ENCODE measurements at regions not wholly inside any gene's neighbourhood (a gene's known extent, or its start where the extent isn't known, plus 50 kb on each side); places are given as distances from the start of the nearest gene placed in this dataset.

DNA sequence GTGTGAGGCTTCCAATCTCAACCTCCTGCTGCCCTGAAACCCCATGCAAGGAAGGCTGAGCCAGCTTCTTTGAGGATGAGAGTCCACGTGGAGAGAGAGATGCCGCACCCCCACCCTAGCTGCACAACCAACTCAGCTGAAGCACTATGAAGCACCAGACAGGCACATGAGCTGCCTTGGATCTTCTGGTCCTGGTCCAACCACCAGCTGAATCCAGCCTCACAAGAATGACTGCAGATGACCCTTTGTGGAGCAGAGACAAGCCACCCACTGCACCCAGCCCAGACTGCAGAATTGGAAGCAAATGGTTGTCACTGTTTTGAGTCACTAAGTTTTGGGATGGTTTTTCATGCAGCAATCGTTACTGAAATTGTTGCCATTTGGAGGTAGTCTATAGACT, 149.6 kb upstream of the SYT13 start:
- TF ChIP-seq EGR1 (IDR thresholded peaks at IDR 0.05) (no peak), YY1 (IDR thresholded peaks at IDR 0.05; ENCODE audit: low read depth) (no peak), TAF1 (IDR thresholded peaks at IDR 0.05; ENCODE audit: low read depth) (no peak), CREB1 (IDR thresholded peaks at IDR 0.05; ENCODE audit: low read depth) (no peak)
- TF ChIP-seq, protein P1, sequence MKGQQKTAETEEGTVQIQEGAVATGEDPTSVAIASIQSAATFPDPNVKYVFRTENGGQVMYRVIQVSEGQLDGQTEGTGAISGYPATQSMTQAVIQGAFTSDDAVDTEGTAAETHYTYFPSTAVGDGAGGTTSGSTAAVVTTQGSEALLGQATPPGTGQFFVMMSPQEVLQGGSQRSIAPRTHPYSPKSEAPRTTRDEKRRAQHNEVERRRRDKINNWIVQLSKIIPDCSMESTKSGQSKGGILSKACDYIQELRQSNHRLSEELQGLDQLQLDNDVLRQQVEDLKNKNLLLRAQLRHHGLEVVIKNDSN (IDR thresholded peaks at IDR 0.05), result no peak

DNA sequence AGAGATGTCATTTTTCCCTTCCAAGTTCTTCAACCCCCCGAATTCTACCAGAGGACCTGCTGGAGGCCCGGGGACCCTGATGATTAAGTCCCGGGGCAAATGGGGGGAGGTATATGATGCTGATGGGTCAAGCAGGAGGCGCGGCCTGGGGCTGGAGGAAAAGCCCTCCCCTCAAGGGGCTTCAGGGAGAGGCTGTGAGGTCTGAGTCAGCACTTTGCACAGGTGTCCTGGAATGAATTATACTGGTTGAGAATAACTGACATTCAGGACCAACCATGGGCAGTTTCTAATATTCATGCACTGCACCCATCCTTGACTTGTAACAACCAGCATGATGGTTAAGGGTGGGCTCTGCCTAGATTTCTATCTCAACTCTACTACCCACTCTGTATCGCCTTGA, 146.8 kb upstream of the SYT13 start:
- TF ChIP-seq RAD21 (IDR thresholded peaks at IDR 0.05; ENCODE audit: low read depth), result no peak
- TF ChIP-seq CREB1 (IDR thresholded peaks at IDR 0.05; ENCODE audit: low read depth), result no peak
- TF ChIP-seq CEBPB (IDR thresholded peaks at IDR 0.05), result no peak
- TF ChIP-seq MAX (IDR thresholded peaks at IDR 0.05), result no peak
- TF ChIP-seq NFIC (IDR thresholded peaks at IDR 0.05), result no peak

DNA sequence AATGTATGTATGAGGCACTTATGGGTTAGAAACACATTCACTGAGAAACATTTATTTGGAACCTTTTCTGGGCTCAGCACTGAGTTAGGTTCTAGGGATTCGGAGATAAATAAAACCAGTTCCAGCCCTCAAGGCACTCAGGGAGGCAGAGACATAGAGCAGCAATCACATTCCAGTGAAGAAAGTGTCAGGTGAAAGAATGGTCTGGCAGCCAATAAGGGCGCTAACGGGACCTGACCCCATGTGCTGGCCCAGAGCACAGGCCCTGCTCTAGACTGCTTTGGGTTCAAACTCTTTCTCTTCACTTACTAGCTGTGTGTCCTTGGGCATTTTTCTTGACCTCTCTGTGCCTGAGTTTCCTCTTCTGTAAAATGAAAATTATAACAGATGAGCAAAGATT, 146.0 kb upstream of the SYT13 start:
- TF ChIP-seq CREB1 (IDR thresholded peaks at IDR 0.05; ENCODE audit: low read depth) (no peak), EP300 (IDR thresholded peaks at IDR 0.05; ENCODE audit: borderline replicate concordance) (no peak), FOXM1 (IDR thresholded peaks at IDR 0.05; ENCODE audit: borderline replicate concordance, low read depth) (no peak), REST (IDR thresholded peaks at IDR 0.05; ENCODE audit: low read depth) (no peak), CEBPB (IDR thresholded peaks at IDR 0.05) (no peak), YY1 (IDR thresholded peaks at IDR 0.05; ENCODE audit: low read depth) (no peak), ZBTB7A (IDR thresholded peaks at IDR 0.05; ENCODE audit: low read depth) (no peak), RAD21 (IDR thresholded peaks at IDR 0.05; ENCODE audit: low read depth) (no peak), MAX (IDR thresholded peaks at IDR 0.05) (no peak), TCF12 (IDR thresholded peaks at IDR 0.05; ENCODE audit: low read depth) (no peak), NFIC (IDR thresholded peaks at IDR 0.05) (no peak), EGR1 (IDR thresholded peaks at IDR 0.05) (no peak), TEAD4 (IDR thresholded peaks at IDR 0.05) (no peak), TAF1 (IDR thresholded peaks at IDR 0.05; ENCODE audit: low read depth) (no peak)

DNA sequence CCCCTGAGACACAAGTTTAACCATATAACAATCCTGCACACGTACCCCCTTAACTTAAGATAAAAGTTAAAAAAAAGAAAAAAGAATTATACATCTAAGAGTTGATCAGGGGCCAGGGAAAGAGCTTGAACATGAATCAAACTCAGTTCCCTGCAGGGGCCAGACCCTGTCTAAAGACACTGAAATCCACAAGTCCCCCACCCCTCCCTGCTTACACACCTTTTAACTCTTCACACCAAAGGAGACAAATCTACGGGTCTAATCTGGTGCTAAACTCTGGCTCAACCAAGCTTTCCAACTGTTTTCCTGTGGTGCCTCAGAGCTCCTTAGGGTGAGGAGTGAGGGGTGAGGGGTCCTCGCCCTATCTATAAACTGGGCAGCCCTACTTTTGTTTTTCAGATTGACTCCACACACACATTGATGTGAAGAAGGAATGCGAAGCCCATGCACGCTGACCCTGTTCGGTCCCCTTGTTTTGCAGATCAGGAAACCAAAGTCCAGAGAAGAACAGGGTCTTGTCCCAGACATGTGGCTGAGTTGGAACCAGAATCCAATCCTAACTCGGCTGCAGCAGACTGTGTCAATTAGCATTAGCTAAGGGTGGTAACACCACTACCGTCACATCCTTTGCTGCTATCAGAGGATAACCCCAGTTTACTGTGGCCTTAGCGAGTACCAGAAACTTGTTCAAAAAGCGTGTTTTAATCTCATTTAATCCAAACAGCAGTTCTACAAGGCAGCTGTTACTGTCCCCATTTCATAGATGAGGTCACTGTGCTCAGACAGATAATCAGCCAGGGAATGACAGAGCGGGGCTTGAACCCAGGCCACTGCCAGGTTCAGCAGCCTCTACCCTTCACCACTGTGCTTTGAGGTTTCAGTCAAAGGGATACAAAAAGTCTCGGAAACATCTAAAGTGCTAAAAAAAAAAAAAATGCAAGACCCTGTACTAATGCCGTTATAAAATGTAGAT, 145.2 kb upstream of the SYT13 start:
- TF ChIP-seq TEAD4 (IDR thresholded peaks at IDR 0.05) (no peak), CEBPB (IDR thresholded peaks at IDR 0.05) (no peak), RAD21 (IDR thresholded peaks at IDR 0.05; ENCODE audit: low read depth) (no peak), FOXM1 (IDR thresholded peaks at IDR 0.05; ENCODE audit: borderline replicate concordance, low read depth) (no peak), NFIC (IDR thresholded peaks at IDR 0.05) (no peak), MAX (IDR thresholded peaks at IDR 0.05) (no peak), TCF12 (IDR thresholded peaks at IDR 0.05; ENCODE audit: low read depth) (no peak), CREB1 (IDR thresholded peaks at IDR 0.05; ENCODE audit: low read depth) (no peak), ZBTB7A (IDR thresholded peaks at IDR 0.05; ENCODE audit: low read depth) (no peak), TAF1 (IDR thresholded peaks at IDR 0.05; ENCODE audit: low read depth) (no peak), EGR1 (IDR thresholded peaks at IDR 0.05) (no peak)

DNA sequence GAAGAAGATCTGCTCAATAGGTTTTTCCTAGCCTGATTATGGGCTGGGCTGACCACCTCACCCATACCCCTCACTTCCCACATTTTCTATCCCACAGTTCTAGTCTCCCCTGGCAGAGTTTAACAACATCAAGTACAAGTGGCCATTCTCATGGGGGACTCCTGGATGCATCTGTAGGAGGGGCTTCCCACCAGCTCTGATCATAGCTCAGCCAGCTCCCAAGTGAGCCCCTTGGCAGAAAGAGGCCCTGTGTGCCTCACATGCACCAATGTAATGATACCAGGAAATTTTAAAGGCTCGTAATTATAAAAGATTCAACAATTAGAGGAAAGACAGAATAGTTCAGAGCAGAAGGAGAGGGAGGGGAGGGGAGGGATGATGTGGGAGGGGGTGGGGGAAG, 144.2 kb upstream of the SYT13 start:
- TF ChIP-seq FOXM1 (IDR thresholded peaks at IDR 0.05; ENCODE audit: borderline replicate concordance, low read depth) (no peak), ZBTB7A (IDR thresholded peaks at IDR 0.05; ENCODE audit: low read depth) (no peak), NFIC (IDR thresholded peaks at IDR 0.05) (no peak), EP300 (IDR thresholded peaks at IDR 0.05; ENCODE audit: borderline replicate concordance) (no peak), CREB1 (IDR thresholded peaks at IDR 0.05; ENCODE audit: low read depth) (no peak)
- TF ChIP-seq, protein P1 (IDR thresholded peaks at IDR 0.05), result no peak

- TF ChIP-seq, protein P1 (IDR thresholded peaks at IDR 0.05), result no peak
- TF ChIP-seq ZBTB7A (IDR thresholded peaks at IDR 0.05; ENCODE audit: low read depth), result no peak
- TF ChIP-seq MAX (IDR thresholded peaks at IDR 0.05), result no peak
- TF ChIP-seq CEBPB (IDR thresholded peaks at IDR 0.05), result no peak
- no peak for TF ChIP-seq EGR1 (IDR thresholded peaks at IDR 0.05)
- TF ChIP-seq REST (IDR thresholded peaks at IDR 0.05; ENCODE audit: low read depth), result no peak
- no peak for TF ChIP-seq TAF1 (IDR thresholded peaks at IDR 0.05; ENCODE audit: low read depth)
- no peak for TF ChIP-seq TCF12 (IDR thresholded peaks at IDR 0.05; ENCODE audit: low read depth)
Measured at GRCh38 chr11:45429719-45430118, 143.6 kb upstream of the SYT13 start.

All from Ishikawa (cell line).